ENCODE measurements at regions not wholly inside any gene's neighbourhood (a gene's known extent, or its start where the extent isn't known, plus 50 kb on each side); places are given as distances from the start of the nearest gene placed in this dataset.
"Not testable (repeated sequence)": the region's sequence is repeated elsewhere in the genome, so short reads cannot be mapped to it uniquely, and the experiment has no call there.

DNA sequence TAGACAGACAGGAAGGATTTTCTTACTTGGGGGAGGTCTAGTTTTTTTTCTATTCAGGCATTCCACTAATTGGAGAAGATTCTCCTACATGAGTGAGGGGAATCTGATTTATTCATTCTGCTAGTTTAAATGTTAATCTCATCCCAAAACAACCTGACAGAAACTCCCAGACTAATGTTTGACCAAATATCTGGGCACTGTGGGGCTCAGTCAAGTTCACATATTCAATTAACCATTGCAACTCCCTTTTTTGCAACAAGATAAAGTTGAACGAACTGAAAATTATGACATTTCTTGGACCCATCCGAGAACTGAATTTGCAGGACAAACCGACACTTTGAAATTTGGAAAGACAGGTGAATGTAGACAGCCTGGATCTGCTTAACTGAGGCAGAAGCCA, 194.4 kb upstream of the PTER start:
- WGBS (ENCODE audit: insufficient coverage), result 97% methylated on average over 3 of the region's 3 CpGs
- ChIA-PET POLR2A (no interaction called here), CTCF (no interaction called here)
- no peaks in the 10 kb centered on the region for H3K36me3 ChIP-seq (ENCODE audit: control insufficient read depth in 4 of 4, insufficient read depth in 4 of 4, low read length in 3 of 4)
- no peak overlapping the region for H3K27ac ChIP-seq (ENCODE audit: insufficient read depth in 1 of 2, low read depth in 1 of 2, low read length in 2 of 2, poor library complexity in 1 of 2, severe bottlenecking in 2 of 2)
- no peak overlapping the region for H3K4me3 ChIP-seq (ENCODE audit: control insufficient read depth in 1 of 7, extremely low read depth in 1 of 7, insufficient read depth in 4 of 7, low read depth in 2 of 7, low read length in 6 of 7)
- no peak for DNase-seq
- H3K27me3 ChIP-seq (replicated peaks in 2 of 5; ENCODE audit: control insufficient read depth in 4 of 5, insufficient read depth in 5 of 5, low read length in 4 of 5), result no peaks in the 10 kb centered on the region
- peaks cover 0 to 9% (median 0%) of the 10 kb centered on the region in 5 experiments for H3K9me3 ChIP-seq (ENCODE audit: control extremely low read depth in 1 of 5, control insufficient read depth in 4 of 5, insufficient read depth in 2 of 5, low read depth in 1 of 5, low read length in 4 of 5)
- no peaks in the 10 kb centered on the region for H3K4me1 ChIP-seq (ENCODE audit: control extremely low read depth in 1 of 4, control insufficient read depth in 4 of 4, insufficient read depth in 4 of 4, low read length in 3 of 4)

- Histone ChIP-seq H3K27me3 (replicated peaks in 2 of 5; ENCODE audit: control insufficient read depth in 4 of 5, insufficient read depth in 5 of 5, low read length in 4 of 5) (no peaks in the 10 kb centered on the region), H3K9me3 (ENCODE audit: control extremely low read depth in 1 of 5, control insufficient read depth in 4 of 5, insufficient read depth in 2 of 5, low read depth in 1 of 5, low read length in 4 of 5) (peaks cover 0 to 9% (median 0%) of the 10 kb centered on the region in 5 experiments), H3K4me3 (ENCODE audit: control insufficient read depth in 1 of 7, extremely low read depth in 1 of 7, insufficient read depth in 4 of 7, low read depth in 2 of 7, low read length in 6 of 7) (no peak overlapping the region), H3K36me3 (ENCODE audit: control insufficient read depth in 4 of 4, insufficient read depth in 4 of 4, low read length in 3 of 4) (no peaks in the 10 kb centered on the region), H3K4me1 (ENCODE audit: control extremely low read depth in 1 of 4, control insufficient read depth in 4 of 4, insufficient read depth in 4 of 4, low read length in 3 of 4) (no peaks in the 10 kb centered on the region), H3K27ac (ENCODE audit: insufficient read depth in 1 of 2, low read depth in 1 of 2, low read length in 2 of 2, poor library complexity in 1 of 2, severe bottlenecking in 2 of 2) (no peak overlapping the region)
- no peak for DNase-seq
- CTCF ChIA-PET, result no interaction called here
- POLR2A ChIA-PET, result no interaction called here
Observed at GRCh38 chr10:16242859-16243613, 193.8 kb upstream of the PTER start.

DNA sequence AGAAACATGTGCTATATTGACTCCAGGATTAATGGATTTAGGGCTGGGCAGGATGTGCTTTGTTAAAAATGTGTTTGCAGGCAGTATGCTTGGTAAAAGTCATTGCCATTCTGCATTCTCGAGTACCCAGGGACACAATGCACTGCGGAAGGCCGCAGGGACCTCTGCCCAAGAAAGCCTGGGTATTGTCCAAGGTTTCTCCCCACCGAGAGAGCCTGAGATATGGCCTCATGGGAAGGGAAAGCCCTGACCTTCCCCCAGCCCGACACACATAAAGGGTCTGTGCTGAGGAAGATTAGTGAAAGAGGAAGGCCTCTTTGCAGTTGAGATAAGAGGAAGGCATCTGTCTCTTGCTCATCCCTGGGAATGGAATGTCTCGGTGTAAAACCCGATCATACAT, 186.7 kb upstream of the PTER start:
- H3K4me1 ChIP-seq (ENCODE audit: control extremely low read depth in 1 of 4, control insufficient read depth in 4 of 4, insufficient read depth in 4 of 4, low read length in 3 of 4); H3K27me3 ChIP-seq (replicated peaks in 2 of 5; ENCODE audit: control insufficient read depth in 4 of 5, insufficient read depth in 5 of 5, low read length in 4 of 5); H3K4me3 ChIP-seq (ENCODE audit: control insufficient read depth in 1 of 7, extremely low read depth in 1 of 7, insufficient read depth in 4 of 7, low read depth in 2 of 7, low read length in 6 of 7); POLR2A ChIA-PET; H3K27ac ChIP-seq (ENCODE audit: insufficient read depth in 1 of 2, low read depth in 1 of 2, low read length in 2 of 2, poor library complexity in 1 of 2, severe bottlenecking in 2 of 2); H3K36me3 ChIP-seq (ENCODE audit: control insufficient read depth in 4 of 4, insufficient read depth in 4 of 4, low read length in 3 of 4); DNase-seq; CTCF ChIA-PET; H3K9me3 ChIP-seq (ENCODE audit: control extremely low read depth in 1 of 5, control insufficient read depth in 4 of 5, insufficient read depth in 2 of 5, low read depth in 1 of 5, low read length in 4 of 5): not testable (repeated sequence)
- WGBS (ENCODE audit: insufficient coverage), result 57% methylated on average over 7 of the region's 7 CpGs

DNA sequence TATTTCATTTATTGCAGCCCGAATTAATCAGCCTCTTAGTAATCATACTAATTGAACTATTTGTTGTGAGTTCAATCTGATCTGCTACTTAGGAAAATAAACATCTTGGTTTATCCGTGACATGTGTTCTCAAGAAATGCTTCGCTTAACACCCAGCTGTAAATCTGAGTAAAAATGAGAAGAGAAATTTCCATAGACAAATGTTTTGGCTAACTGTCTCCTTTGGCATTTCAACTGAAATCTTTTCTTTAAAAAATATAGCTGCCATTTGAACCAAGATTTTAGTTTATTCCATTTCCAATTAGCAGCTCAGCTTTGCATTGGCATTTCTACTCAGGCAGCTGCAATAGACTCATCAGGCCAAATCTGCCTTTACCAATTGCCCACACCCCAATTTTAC, 180.5 kb upstream of the PTER start:
- Histone ChIP-seq H3K4me1 (ENCODE audit: control extremely low read depth in 1 of 4, control insufficient read depth in 4 of 4, insufficient read depth in 4 of 4, low read length in 3 of 4) (no peaks in the 10 kb centered on the region), H3K4me3 (ENCODE audit: control insufficient read depth in 1 of 7, extremely low read depth in 1 of 7, insufficient read depth in 4 of 7, low read depth in 2 of 7, low read length in 6 of 7) (no peak overlapping the region), H3K9me3 (ENCODE audit: control extremely low read depth in 1 of 5, control insufficient read depth in 4 of 5, insufficient read depth in 2 of 5, low read depth in 1 of 5, low read length in 4 of 5) (no peaks in the 10 kb centered on the region), H3K27me3 (replicated peaks in 2 of 5; ENCODE audit: control insufficient read depth in 4 of 5, insufficient read depth in 5 of 5, low read length in 4 of 5) (no peaks in the 10 kb centered on the region), H3K36me3 (ENCODE audit: control insufficient read depth in 4 of 4, insufficient read depth in 4 of 4, low read length in 3 of 4) (no peaks in the 10 kb centered on the region), H3K27ac (ENCODE audit: insufficient read depth in 1 of 2, low read depth in 1 of 2, low read length in 2 of 2, poor library complexity in 1 of 2, severe bottlenecking in 2 of 2) (no peak overlapping the region)
- POLR2A ChIA-PET, result no interaction called here
- DNase-seq, result no peak
- WGBS (ENCODE audit: insufficient coverage), result 100% methylated on average over 1 of the region's 3 CpGs
- CTCF ChIA-PET, result interaction anchor here (0.6 kb wide), 1 partner anchor 621 kb away, joined by 3 read pairs; no protein-coding TSS in a partner anchor

GRCh38 chr10:16258291-16259040, 178.3 kb upstream of the PTER start:
- Histone ChIP-seq H3K27ac (ENCODE audit: insufficient read depth in 1 of 2, low read depth in 1 of 2, low read length in 2 of 2, poor library complexity in 1 of 2, severe bottlenecking in 2 of 2) (no peak overlapping the region), H3K9me3 (ENCODE audit: control extremely low read depth in 1 of 5, control insufficient read depth in 4 of 5, insufficient read depth in 2 of 5, low read depth in 1 of 5, low read length in 4 of 5) (no peaks in the 10 kb centered on the region), H3K36me3 (ENCODE audit: control insufficient read depth in 4 of 4, insufficient read depth in 4 of 4, low read length in 3 of 4) (no peaks in the 10 kb centered on the region), H3K4me1 (ENCODE audit: control extremely low read depth in 1 of 4, control insufficient read depth in 4 of 4, insufficient read depth in 4 of 4, low read length in 3 of 4) (no peaks in the 10 kb centered on the region), H3K4me3 (ENCODE audit: control insufficient read depth in 1 of 7, extremely low read depth in 1 of 7, insufficient read depth in 4 of 7, low read depth in 2 of 7, low read length in 6 of 7) (no peak overlapping the region), H3K27me3 (replicated peaks in 2 of 5; ENCODE audit: control insufficient read depth in 4 of 5, insufficient read depth in 5 of 5, low read length in 4 of 5) (no peaks in the 10 kb centered on the region)
- CTCF ChIA-PET, result no interaction called here
- no peak for DNase-seq
- 95% methylated on average over 4 of the region's 6 CpGs for WGBS (ENCODE audit: insufficient coverage)
- POLR2A ChIA-PET, result no interaction called here

DNA sequence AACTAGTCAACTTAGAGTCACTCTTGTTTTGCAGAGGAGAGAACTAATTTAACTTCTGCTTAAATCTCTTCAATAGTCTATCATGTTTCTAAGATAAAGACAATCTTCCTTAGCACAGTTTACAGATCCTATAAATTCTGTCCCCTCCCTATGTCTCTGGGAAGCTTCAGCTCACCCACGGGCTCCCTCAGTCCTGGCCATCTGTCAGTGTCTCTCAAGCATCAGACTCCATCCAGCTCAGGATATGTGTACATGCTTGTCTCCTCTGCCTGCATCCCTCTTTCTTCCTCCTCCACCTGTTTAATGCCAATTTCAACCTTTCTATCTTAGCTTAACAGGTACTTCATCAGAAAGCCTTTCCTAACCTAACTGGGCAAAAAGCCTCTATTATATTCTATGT, 177.1 kb upstream of the PTER start:
- 94% methylated on average over 1 of the region's 1 CpG for WGBS (ENCODE audit: insufficient coverage)
- ChIA-PET CTCF (no interaction called here), POLR2A (no interaction called here)
- no peak for DNase-seq
- H3K27me3 ChIP-seq (replicated peaks in 2 of 5; ENCODE audit: control insufficient read depth in 4 of 5, insufficient read depth in 5 of 5, low read length in 4 of 5), result no peaks in the 10 kb centered on the region
- no peaks in the 10 kb centered on the region for H3K4me1 ChIP-seq (ENCODE audit: control extremely low read depth in 1 of 4, control insufficient read depth in 4 of 4, insufficient read depth in 4 of 4, low read length in 3 of 4)
- H3K27ac ChIP-seq (ENCODE audit: insufficient read depth in 1 of 2, low read depth in 1 of 2, low read length in 2 of 2, poor library complexity in 1 of 2, severe bottlenecking in 2 of 2), result no peak overlapping the region
- no peak overlapping the region for H3K4me3 ChIP-seq (ENCODE audit: control insufficient read depth in 1 of 7, extremely low read depth in 1 of 7, insufficient read depth in 4 of 7, low read depth in 2 of 7, low read length in 6 of 7)
- no peaks in the 10 kb centered on the region for H3K9me3 ChIP-seq (ENCODE audit: control extremely low read depth in 1 of 5, control insufficient read depth in 4 of 5, insufficient read depth in 2 of 5, low read depth in 1 of 5, low read length in 4 of 5)
- H3K36me3 ChIP-seq (ENCODE audit: control insufficient read depth in 4 of 4, insufficient read depth in 4 of 4, low read length in 3 of 4), result no peaks in the 10 kb centered on the region

DNA sequence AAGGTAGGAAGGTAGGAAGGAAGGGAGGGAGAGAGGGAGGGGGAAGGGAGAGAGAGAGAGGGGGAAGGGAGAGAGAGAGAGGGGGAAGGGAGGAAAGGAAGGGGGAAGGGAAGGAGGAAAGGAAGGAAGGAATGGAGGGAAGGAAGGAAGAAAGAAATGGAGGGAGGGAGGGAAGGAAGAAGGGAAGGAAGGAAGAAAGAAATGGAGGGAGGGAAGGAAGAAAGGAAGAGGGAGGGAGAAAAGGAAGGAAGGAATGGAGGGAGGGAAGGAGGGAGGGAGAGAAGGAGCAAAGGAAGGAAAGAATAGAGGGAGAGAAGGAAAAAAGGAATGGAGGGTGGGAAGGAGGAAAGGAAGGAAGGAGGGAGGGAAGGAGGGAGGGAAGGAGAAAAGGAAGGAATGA, 176.4 kb upstream of the PTER start:
- no peaks in the 10 kb centered on the region for H3K36me3 ChIP-seq (ENCODE audit: control insufficient read depth in 4 of 4, insufficient read depth in 4 of 4, low read length in 3 of 4)
- no peaks in the 10 kb centered on the region for H3K4me1 ChIP-seq (ENCODE audit: control extremely low read depth in 1 of 4, control insufficient read depth in 4 of 4, insufficient read depth in 4 of 4, low read length in 3 of 4)
- H3K4me3 ChIP-seq (ENCODE audit: control insufficient read depth in 1 of 7, extremely low read depth in 1 of 7, insufficient read depth in 4 of 7, low read depth in 2 of 7, low read length in 6 of 7), result no peak overlapping the region
- no peaks in the 10 kb centered on the region for H3K9me3 ChIP-seq (ENCODE audit: control extremely low read depth in 1 of 5, control insufficient read depth in 4 of 5, insufficient read depth in 2 of 5, low read depth in 1 of 5, low read length in 4 of 5)
- ChIA-PET CTCF (no interaction called here), POLR2A (no interaction called here)
- H3K27me3 ChIP-seq (replicated peaks in 2 of 5; ENCODE audit: control insufficient read depth in 4 of 5, insufficient read depth in 5 of 5, low read length in 4 of 5), result no peaks in the 10 kb centered on the region
- no peak overlapping the region for H3K27ac ChIP-seq (ENCODE audit: insufficient read depth in 1 of 2, low read depth in 1 of 2, low read length in 2 of 2, poor library complexity in 1 of 2, severe bottlenecking in 2 of 2)
- DNase-seq, result no peak
